HG03108 (cell line): ENCODE measurements at regions not wholly inside any gene's neighbourhood (a gene's known extent, or its start where the extent isn't known, plus 50 kb on each side); places are given as distances from the start of the nearest gene placed in this dataset.
"Not testable (repeated sequence)": the region's sequence is repeated elsewhere in the genome, so short reads cannot be mapped to it uniquely, and the experiment has no call there.

ENCODE experiments used
- ATAC-seq: cut with Tn5 transposase; IDR thresholded peaks from one replicate; pipeline ENCODE4 v1.9.1; 2021; ENCODE audit warnings: moderate library complexity; ENCODE audit not compliant: unreplicated experiment

- ATAC-seq, result no peak
These were observed 841.2 kb downstream of the CDH8 start for GRCh38 chr16:61195006-61195405.

- ATAC-seq, result no peak
These were observed 841.7 kb downstream of the CDH8 start for GRCh38 chr16:61194573-61194972.

DNA sequence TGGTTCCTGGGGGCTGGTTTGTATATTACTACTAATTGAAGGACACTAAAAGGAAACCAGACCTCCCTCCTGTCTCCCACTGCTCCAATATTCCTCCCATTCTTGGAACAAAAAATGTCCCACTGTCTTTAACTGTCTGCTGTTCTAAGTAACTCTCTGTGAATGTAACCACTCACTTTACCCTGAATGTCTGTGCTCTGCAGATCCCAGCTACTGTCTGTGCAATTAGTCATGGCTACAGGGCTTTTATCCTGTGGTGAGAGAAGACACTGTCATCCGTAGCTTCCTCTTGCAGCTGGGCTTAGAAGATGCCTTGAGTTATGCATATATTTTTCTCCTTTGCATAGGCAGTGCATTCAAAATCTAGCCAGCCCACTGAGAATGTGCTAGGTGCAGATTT lies 853.8 kb downstream of the CDH8 start:
- ATAC-seq, result no peak

DNA sequence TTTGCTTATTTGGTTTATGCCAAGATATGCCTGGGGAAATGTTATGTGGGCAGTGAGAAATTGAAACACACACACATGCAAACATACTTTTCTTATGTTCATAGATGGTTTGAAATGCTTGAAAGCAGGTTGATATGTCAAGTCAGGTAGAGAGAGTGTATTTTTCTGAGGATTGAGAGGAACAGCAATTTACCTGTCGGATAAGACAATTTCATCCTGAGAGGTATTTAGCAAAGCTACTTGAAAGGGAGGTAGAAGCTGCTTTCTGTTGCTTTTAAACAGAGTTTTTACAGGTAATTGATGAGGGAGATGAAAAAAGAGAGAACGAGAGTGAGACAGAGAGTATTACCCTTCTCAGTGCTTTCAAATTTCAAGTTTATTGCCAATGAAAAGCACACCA lies 854.3 kb downstream of the CDH8 start:
- ATAC-seq, result no peak

DNA sequence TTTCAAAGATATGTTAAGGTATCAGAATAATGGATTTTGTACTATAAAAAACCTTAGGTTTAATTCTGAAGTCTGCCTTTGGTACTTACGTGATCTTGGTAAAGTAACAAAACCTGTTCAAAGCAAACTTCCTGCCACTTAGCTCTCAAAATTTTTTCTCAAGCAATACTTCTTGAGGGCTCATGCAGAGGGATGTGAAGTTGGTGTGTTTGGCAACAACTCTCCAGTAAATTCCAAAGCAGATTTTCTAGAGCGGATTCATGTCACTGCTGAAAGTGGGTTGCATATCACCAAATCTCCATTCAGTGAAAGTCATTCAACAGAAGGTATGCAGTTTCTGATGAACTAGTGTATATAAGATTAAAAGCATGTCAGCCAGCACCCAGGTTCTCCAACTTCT lies 856.7 kb downstream of the CDH8 start:
- no peak for ATAC-seq

DNA sequence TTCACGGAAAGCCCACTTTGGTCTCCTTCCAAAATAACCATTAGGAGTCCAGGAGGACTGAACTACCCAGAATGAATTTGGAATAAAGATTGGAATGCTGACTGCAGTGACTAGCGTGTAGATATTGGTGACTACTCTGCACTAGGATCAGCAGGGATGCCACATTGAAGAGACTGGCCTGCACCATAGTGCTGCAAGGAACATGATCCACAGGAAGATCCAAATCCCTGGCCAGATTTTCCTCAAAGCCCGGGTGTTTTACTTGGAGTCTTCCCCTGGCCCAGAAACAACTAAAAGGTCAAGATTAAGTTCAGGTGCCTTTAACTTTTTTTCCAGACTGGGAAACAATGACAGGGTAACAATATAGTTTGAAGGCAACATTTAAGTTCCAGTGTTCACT lies 870.4 kb downstream of the CDH8 start:
- no peak for ATAC-seq

- ATAC-seq, result no peak
These were observed 885.9 kb downstream of the CDH8 start for GRCh38 chr16:61150351-61150750.

- ATAC-seq, result no peak
These were observed 886.5 kb downstream of the CDH8 start for GRCh38 chr16:61149709-61150108.

GRCh38 chr16:61148930-61149329 lies 887.3 kb downstream of the CDH8 start:
- ATAC-seq, result no peak

- ATAC-seq, result no peak
These were observed 889.8 kb downstream of the CDH8 start for GRCh38 chr16:61146429-61146828.

DNA sequence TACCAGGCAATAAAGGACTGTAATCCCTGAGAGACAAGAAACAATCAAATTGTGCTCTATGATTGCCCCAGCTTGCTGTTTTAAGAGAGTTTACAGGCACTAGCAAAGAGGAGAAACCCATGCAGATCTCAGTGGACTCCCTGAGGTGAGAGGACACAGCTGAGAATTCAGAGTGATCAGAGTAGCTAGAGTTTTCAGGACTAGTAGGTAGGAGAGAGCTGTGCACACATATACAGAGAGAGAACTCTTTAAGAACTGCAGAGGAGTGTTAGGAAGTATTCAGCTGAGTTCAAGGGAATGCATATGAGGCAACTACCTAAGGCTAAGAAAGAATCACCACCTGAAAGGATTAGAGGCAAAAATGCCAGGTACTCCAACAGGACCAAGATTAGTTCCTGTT lies 904.8 kb downstream of the CDH8 start:
- no peak for ATAC-seq

DNA sequence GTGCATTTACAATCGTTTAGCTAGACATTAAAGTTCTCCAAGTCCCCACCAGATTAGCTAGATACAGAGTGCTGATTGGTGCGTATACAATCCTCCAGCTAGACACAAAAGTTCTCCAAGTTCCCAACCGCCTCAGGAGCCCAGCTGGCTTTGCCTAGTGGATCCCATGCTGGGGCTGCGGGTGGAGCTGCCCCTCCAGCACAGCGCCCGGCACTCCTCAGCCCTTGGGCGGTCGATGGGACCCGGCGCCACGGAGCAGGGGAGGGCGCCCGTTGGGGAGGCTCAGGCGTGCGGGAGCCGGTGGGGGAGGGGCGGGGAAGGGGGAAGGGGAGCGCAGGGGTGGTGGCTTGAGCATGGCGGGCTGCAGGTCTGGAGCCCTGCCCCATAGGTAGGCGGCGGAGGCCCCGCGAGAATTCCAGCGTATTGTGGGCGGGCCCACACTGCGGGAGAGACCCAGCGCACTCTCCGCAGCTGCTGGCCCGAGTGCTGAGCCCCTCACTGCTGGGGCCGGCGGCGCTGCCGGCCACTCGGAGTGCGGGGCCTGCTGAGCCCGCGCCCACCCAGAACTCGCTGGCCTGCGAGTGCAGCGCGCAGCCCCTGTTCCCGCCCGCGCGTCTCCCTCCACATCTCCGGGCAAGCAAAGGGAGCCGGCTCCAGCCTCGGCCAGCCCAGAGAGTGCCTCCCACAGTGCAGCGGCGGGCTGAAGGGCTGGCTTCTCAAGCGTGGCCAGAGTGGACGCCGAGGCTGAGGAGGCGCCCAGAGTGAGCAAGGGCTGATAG lies 907.5 kb downstream of the CDH8 start:
- ATAC-seq, result no peak

GRCh38 chr16:61105544-61105943 lies 930.7 kb downstream of the CDH8 start:
- ATAC-seq, result no peak

DNA sequence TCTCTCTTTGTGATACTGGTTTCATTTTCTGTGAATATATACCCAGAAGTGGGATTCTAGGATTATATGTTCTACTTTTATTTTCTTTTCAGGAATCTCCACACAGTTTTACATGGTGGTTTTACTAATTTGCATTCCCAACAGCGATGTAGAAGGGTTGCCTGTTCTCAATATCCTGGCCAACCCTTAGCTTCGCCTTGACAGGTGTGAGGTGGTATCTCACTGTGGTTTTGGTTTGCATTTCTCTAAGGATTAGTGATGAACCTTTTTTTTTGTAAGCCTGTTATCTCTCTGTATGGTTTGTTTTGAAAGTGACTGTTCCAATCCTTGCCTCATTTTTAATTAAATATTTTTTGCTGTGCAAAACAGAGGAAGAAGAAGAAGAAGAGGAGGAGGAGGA lies 937.7 kb downstream of the CDH8 start:
- no peak for ATAC-seq

DNA sequence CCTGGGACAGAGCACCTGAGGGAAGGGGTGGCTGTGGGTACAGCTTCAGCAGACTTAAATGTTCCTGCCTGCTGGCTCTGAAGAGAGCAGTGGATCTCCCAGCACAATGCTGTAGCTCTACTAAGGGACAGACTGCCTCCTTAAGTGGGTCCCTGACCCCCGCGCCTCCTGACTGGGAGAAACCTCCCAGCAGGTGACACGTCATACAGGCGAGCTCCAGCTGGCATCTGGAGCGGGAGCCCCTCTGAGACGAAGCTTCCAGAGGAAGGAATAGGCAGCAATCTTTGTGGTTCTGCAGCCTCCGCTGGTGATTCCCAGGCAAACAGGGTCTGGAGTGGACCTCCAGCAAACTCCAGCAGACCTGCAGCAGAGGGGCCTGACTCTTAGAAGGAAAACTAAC lies 944.9 kb downstream of the CDH8 start:
- not testable (repeated sequence) for ATAC-seq

- ATAC-seq, result no peak
These were observed 952.5 kb downstream of the CDH8 start for GRCh38 chr16:61083711-61084110.

DNA sequence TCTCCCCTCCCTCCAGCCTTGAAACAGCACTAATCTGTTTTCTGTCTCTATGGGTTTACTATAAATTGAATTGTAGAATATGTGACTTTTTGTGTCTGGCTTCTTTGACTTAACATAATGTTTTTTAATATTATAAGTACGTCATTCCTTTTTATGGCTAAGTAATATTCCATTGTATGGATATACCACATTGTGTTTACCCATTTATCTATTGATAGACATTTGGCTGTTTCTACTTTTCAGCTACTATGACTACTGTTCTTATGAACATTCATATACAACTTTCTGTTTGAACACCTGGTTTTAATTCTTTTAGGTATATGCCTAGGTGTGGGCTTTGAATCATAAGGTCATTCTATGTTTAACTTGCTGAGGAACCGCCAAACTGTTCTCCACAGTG lies 961.9 kb downstream of the CDH8 start:
- ATAC-seq, result no peak

GRCh38 chr16:61057635-61058034 lies 978.6 kb downstream of the CDH8 start:
- ATAC-seq, result no peak

DNA sequence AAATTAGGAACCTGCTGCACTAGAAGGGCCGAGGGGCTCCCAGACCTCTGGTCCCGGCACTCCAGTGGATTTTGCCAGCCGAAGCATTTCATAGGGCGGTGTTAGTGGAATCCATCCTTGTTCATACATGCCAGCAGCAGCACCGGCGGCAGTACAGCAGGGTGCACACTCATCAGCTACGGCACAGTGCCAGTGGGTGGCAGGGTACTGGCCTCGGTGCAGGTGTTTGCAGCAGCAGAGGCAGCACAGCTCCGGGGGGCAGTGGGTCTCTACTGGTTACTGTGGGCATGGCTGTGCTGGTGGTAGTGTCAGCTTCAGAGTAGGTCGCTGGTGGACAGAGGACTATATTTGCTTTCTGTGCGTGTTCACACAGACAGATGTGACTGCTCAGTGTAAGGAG lies 985.7 kb downstream of the CDH8 start:
- ATAC-seq, result no peak

GRCh38 chr16:61045931-61046330 lies 990.3 kb downstream of the CDH8 start:
- no peak for ATAC-seq

GRCh38 chr16:61042737-61043136 lies 993.5 kb downstream of the CDH8 start:
- ATAC-seq, result no peak

GRCh38 chr16:61030616-61031015 lies 1005.6 kb downstream of the CDH8 start:
- ATAC-seq, result no peak

DNA sequence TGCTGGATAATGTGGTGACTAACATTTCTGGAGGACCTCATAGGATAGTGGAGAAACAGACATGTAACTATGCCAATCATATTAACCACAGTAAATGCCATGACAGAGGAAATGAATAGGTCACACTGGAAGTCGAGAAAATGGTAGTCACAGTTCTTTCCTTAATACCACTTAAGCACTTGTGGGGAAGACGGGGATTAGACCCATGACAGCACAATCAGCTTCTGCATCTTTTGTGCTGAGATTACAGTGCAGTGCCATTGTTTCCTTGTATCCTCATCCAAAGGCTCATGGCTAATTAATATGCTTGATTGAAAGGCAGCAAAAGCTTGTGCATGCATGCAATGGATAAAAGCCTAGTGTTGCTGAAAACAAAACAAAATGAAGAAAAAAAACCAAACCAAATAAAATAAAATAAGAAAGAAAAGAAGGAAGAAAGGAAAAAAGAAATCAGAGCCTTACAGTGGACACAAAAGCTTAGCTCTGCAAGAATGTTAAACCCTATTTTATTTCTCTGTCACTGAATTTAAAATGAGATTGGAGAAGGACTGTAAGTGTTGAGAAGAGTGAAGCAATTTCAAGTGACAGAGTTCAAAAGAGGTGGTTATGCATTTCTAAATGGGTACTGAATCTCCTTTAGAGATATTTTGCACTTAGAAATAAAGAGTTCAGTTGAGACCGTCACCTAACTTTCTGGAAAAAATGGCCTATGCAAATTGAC lies 1011.9 kb downstream of the CDH8 start:
- ATAC-seq, result no peak
